OCI-M2 (cell line): ENCODE measurements at regions not wholly inside any gene's neighbourhood (a gene's known extent, or its start where the extent isn't known, plus 50 kb on each side); places are given as distances from the start of the nearest gene placed in this dataset.
"Not testable (repeated sequence)": the region's sequence is repeated elsewhere in the genome, so short reads cannot be mapped to it uniquely, and the experiment has no call there.

Experiments used
- DNase-seq: peaks from one replicate; lab custom pipeline; 2025; ENCODE audit not compliant: unreplicated experiment; lab: John Stamatoyannopoulos, UW

DNA sequence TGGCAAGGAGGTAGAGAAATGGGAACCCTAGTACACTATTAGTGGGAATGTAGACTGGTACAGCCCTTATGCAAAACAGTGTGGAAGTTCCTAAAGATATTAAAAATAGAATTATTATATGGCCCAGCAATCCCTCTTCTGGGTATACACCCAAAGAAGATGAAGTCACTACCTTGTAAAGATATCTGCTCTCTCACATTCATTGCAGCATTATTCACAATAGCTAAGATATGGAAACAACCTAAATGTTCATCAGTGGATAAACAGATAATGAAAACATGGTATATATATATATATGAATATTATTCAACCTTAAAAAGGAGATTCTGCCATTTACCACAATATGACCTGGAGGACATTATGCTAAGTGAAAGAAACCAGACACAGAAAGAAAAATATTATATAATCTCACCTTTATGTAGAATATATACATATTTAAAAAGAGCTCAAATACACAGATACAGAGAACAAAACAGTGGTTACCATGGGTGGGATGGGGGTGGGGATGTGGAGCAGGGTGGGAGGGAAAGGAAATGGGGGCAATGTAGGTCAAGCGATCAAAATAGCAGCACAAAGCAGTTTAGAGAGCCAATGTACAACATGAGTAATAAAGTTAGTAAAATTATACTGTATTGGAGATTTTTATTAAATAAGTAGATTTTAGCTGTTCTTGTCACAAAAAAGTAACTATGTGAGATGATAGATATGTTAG lies 138.6 kb downstream of the SPRY1 start:
- no peak for DNase-seq

DNA sequence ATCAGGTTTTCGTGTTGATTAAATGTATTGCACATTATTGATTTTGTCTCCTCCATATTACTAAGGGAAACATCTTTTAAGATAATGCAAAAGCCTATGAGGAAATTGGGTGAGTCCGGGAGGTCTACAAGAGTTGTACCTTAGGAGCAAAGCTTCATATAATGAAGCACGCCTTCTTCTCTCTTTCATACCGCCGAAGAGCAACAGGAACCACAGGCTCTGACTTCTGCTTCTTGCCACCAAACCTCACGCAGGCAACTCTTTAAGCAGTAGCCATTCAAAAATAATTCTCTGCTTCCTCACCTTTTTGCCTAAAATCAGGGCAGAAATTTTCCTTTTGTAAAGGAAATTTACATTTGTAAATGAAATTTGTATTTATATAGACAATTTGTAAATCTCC lies 139.6 kb downstream of the SPRY1 start:
- DNase-seq, result no peak

DNA sequence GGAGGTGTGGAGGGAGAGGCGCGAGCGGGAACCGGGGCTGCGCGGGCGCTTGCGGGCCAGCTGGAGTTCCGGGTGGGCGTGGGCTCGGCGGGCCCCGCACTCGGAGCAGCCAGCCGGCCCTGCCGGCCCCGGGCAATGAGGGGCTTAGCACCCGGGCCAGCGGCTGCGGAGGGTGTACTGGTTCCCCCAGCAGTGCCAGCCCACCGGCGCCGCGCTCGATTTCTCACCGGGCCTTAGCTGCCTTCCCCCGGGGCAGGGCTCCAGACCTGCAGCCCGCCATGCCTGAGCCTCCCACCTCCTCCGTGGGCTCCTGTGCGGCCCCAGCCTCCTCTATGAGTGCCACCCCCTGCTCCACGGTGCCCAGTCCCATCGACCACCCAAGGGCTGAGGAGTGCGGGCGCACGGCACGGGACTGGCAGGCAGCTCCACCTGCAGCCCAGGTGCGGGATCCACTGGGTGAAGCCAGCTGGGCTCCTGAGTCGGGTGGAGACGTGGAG lies 141.4 kb downstream of the SPRY1 start:
- DNase-seq, result not testable (repeated sequence)

DNA sequence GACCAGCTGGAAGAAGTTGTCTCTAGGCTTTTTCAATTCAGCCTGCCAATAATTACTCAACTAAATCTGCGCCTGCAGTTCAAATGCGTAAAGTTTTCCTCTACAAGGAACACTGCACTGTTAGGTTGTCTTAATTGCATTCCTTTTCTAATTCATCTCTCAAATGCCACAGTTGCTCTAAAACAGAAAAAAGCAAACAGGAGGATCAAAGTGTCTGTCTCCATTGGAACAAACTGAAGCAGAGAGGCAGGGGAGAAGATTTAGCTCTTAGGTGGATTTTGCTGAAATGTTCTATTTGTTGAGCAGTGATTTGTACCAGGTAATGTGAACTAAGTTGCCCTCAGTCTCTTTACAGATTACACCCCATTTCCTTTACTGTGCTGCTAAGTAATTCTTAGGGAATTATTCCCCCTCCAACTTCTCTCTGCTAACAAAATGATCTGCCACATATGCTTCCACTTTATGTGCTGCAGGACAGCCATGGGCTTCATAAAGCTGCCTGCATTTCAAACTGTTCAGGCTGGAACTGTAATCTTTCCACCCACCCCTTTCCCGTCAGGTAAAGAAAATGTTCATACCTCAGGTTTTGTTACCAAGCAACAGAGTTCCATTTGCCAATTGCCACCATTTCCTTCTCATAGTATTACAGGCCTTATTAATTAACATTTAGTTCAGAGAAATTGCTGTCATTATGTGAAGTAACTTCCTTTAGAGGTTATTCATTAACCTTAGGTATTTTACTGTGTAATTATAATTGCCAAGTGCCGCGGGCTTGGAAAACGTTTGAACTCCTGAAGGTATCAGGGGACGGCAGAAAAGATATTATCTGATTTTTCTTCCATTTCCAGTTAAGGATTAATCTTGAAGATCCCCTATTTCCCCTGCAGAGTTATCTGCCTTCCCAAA lies 149.3 kb downstream of the SPRY1 start:
- no peak for DNase-seq

DNA sequence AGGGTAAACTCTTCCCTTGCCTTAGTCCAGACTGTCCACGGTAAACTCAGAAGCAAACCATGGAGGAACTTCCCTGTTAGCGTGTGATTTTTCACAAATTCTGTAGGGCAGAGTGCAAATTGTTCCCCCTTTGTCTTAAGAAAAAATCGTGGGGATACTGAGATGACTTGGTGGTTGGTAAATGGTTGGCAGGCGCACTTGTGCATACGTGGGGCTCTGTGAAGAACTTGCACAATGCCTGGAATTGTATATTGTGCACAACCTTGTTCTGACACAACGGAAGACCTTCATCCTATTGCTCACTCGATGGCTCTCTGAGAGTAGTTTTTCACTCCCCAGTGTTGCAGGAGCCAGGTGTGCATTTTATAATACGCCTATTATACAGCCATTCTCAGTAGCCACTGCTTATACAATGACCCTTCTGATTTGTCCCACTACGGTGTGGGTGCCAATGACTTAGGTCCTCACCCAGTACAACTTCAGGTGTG lies 150.0 kb downstream of the SPRY1 start:
- no peak for DNase-seq

DNA sequence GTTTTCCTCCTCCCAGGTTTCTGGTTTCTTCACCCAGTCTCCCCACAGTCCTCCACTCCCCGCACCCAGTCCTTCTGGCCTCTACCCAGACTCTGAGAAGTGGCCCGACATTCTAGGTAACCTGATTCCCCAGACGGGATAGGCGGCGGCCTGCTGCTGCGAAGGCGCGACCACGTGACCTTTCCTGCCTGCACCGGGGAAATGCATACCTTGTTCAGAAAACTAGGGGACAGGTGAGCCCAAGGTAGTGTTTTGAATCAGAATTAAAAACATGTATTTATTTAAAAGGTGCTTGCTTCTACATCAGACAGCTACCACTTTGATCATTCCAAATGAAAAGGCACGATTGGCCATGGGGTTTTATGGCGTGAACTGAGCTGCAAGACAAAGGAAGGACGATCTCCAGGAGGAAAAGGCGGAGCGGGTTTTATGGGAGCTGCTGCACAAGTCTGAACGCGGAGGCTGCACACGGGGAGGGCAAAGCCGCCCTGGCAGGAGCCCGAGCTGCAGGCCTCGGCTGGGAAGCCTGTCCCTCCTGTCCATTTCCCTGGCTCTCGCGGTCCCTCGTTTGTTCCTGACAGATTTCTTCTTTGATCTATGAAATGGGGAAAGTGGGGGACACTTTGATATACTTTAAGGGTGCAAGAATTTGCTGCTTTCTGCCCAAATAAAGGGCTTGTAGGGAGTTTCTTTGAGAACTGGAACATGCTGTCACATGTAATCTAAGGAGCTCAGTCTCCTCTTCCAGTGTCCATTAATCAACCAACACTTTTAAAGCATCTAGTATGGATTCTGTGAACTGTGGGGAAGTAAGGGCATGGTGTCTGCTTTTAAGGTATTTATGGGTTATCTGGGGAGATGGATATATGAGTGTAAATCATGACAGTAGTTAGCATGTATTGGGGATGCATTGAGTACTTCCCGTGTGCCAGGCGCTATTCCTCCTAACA lies 150.9 kb downstream of the SPRY1 start:
- DNase-seq, result no peak

DNA sequence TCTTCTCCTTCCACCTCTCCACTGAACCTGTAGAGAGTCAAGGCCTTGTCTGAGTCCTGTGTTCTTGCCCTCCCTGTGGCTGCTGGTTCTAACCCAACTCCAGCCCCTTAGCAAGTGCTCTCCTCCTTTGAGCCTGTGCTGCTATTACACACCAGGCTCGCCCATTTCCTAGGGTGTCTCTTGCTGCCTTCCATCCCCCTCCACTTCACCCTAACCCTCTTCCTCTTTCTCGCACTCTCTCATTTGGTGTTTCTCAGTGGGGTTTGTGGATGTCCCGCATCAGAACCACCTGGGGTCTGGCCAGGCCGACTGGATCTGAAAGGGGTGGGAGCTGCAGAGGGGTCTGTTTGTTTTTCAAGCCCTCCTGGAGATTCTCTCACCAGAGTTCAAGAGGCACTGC lies 156.7 kb downstream of the SPRY1 start:
- DNase-seq, result no peak

DNA sequence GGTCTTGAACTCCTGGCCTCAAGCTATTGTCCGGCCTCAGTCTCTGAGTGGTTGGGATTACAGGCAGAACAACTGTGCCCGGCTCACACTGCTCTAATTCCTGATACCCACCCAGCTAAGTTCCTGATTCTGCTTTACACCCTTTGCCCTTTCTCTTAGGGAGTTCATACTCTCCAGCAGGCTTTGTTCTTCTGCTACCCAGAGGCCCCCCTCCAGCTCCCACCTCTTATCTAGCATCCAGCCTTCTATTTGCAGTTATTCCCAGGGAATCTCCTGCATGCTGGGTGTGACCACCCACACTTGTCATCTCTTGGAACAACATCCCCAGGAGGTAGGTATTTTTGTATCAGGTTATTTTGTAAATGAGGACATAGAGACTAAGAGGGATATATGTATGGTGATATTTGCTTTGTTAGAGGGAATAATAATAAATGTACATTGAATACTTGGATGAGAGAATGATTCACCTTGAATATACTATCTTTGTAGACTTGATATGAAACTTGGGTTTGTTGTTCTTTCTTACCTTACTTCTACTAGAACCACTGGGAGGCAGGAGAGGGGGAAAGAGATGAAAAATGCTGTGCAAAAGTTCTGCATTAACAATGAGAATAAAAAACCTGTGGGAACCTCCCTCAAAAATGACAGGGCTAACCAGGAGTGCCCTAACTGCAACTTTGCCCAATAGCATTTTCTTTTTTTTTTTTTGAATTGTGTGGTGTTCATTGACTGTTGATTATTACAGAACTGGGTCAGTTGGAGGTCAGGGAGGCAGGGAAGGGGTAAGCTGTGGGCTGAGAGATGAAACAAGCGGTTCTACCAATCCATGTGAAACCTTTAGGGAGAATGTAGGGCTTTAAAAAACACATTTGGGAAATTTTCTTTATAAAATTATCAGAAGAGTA lies 157.4 kb downstream of the SPRY1 start:
- DNase-seq, result no peak

DNA sequence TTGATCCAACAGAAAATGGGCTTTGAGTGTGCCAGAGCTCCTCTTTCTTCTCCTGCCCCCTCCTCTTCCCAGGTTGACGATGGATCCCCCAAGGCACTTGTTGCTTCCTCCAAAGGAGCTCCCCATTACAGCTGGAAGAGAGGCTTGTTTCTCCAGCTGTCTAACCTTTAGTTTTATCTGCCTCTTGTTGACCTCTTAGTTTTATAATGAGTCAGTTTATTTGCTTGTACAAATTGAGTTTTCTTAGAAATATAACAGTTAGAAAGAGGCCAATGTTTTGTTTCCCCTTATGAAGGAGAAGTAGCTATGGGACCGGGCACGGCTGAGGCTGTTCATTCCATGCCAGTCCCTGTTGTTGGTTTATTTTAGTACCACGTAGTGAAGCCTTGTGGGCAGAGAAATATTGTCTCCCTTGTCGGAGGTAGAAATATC lies 158.2 kb downstream of the SPRY1 start:
- DNase-seq, result no peak

DNA sequence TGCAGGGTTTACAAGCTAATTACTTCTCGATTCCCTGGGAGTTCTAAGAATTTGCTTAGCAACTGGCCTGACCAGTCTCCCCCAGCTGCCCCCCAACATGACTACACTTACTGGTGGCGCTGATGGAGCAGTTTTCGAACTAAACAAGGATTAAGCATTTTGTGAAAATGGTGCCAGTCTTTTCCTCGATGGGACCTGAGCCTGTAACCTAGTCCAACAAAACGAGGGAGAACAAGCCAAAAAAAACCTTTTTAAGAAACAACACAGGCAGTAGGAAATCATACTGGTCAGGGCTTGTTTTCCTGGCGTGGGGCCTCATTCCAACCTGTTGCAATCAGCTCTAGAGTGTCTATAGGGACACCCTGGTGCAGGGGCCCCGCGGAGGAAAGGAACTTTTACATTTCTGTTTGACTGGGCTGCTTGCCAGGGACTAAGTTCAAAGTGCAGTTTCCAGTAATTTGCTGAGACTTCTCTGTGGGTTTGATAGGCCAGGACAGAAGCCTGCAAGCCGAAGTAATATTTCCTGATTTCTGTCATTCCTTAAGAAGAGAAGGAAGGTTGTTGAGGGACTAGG lies 158.7 kb downstream of the SPRY1 start:
- DNase-seq, result no peak

DNA sequence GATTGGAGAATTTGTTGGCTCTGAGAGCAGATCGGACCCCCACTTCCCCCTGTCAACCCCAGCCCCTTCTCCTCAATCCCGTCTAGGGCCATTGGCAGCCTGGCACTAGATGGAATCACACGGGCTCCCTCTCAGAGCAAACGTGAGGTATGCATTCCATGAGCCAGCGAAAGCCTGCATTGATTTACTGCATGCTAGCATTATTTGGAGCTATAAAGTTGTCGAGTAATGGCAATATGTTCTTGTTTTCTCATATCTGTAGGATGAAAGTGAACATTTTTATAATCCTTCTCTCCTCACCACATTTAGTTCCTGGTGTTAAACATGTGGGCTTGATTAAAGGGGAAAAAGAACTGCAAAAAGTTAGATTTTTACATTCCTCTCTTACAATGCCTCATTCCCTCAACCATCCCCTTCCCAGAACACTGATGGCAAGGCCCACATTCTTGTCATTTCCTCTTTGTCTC lies 159.2 kb downstream of the SPRY1 start:
- DNase-seq, result no peak

DNA sequence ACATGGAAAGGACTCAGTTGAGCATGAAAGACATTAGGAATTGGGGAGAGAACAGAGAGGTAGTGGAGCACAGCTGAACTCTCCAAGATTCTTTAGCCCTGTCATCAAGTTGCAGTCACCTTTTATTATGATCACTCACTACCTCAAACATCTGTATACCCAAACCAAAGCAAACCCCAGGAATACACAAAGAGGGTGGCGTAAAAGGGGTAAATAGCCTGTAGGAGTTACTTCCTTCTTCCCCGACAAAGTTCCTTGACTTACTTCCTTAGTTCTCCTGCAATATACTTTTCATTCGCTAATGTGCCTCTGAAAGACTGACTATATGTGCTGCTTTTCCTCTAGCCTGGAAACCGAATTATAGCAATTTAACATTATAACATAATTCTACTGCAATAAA lies 159.9 kb downstream of the SPRY1 start:
- DNase-seq, result no peak

DNA sequence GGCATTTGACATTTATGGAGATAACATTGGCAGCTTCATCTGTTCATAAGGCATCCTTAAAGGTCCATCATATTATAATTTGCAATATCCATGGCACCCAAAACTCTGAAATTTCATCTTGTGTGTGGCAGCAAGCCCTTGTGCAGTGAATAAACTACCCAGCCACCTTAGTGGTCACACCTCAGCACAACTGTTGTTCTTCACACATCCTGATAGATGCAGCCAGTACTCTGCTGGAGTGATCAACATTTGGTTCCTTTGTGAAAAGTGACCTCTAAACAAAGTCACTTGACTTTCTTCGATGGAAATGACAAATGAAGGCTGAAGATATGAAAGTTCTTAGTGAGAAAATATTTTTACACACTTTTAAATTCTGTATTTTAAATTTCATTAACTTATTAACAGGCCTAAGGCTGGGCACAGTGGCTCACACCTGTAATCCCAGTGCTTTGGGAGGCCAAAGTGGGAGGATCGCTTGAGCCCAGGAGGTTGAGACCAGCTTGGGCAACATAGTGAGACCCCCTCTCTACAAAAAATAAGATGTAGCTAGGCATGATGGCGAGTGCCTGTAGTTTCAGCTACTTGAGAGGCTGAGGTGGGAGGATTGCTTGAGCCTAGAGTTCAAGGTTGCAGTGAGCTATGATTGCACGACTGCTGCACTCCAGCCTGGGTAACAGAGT lies 161.4 kb downstream of the SPRY1 start:
- DNase-seq, result no peak

DNA sequence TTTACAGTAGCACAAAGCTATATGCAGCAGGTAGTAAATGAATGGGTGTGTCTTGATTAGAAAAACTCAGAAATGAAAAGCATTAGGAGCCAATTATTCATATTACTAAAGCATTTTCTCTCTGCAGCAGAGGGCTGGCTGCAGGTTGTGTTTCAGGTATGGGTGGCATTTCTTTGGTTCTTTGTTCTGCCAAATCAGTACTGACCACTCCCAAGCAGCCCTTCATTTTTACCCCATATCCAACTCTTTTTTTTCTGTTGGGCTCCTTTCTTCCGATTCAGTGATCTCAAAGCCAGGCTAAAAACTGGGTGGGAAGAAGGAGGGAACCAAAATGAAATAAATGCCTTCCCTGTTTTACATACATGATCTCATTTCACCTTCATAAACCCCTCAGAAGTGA lies 162.3 kb downstream of the SPRY1 start:
- DNase-seq, result no peak

DNA sequence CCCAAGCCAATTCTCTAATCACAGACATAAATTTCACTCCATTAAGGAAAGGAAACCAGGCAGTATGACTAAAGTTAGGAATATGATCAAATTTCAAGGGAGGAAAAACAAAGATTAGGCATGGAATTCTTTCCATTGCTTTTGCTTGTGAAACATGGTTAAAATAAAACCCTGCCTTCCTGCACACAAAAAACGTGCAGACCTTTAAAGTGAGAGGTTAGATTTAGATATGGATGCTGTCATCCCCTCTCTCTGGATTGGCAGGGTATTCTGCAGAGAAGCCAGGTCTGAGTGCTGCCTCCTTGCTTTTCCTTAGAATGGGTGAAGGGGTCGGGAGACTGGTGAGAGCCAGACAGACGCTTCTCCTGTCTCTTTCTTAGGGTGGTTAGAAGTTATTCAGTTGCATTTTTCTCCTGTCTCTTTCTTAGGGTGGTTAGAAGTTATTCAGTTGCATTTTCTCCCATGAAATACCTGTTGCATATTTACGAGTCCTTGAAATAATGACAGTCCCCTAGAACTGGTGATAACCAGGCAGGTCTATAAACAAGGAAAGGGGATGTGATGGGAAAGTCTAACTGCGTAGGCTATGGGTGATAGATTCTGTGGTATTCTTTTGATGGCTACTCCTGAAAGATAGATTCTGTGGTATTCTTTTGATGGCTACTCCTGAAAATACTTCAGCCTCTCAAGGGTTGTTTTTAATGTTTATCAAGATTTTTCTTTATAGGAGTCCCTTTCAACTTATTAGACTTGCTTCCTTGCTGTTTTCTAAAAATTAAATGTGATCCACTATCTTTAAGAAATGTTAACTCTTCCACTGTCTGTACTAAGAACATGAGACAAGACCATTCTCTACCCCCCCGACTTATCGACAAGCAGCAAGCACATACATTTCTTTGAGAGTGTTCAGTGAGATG lies 163.6 kb downstream of the SPRY1 start:
- DNase-seq, result no peak

DNA sequence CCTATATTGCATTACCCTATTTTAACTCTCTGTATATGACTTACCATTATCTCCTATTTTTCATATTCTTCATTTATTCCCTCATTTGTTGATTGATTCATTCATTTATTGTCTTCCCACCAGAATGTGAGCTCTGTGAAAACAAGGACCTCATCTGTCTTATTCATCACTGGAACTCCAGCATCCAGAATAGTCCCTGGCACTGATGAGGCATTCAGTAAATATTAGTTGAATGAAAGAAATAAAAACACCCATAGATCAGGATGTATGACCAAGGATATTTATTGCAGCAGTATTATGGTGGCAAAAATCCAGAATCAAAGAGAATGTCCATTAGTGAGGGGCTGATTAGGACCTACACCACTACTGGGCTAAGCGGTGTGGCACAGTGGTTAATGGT lies 164.9 kb downstream of the SPRY1 start:
- no peak for DNase-seq

DNA sequence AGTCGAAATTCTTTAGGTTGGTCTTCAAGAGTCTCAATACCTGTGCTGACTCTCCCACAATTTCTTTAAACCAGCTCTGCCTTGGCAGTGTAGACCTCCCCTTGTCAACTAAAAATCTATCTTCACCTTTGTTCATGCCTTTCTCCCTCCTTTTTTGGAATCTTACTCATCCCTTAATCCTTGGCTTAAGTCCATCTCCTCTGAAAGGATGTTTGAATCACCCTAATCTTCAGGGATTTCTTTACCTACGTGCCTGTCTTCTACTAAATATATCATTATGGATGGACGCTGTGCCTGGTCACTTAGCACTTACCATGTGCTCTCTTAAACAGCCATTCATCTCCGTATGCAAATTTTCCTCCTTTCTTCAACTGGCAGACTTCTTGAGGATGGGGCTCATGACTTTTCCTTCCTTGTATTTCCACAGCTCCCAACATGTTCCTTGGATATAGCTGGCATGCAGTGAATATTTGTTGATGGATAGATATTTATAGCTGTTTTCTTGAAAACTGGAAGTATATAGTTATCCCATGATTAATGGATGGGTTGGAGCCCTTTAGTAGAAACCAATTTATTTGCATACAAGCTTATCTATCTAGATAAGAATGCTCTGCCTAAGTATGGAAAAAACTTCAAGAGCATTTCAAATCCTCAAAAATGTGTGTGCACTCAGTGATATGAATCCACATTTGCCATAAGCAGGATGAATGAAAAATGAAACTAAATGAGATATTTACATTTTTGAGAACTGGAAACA lies 166.6 kb downstream of the SPRY1 start:
- DNase-seq, result no peak
